Right ventricle myocardium superior (tissue), 1 donor: ENCODE measurements at regions not wholly inside any gene's neighbourhood (a gene's known extent, or its start where the extent isn't known, plus 50 kb on each side); places are given as distances from the start of the nearest gene placed in this dataset.

Experiments
- ATAC-seq: fragments of 200-7000 bp; cut with Tn5 transposase; one replicate; pipeline ENCODE4 v1.9.1; 2020; ENCODE audit warnings: mild to moderate bottlenecking; ENCODE audit not compliant: poor library complexity
- DNase-seq: peaks from one replicate; pipeline ENCODE4 v3.0.0-alpha.2; 2020
- intact Hi-C: fragments of 100-400 bp; cut with DNase I; formaldehyde crosslinking; loops from one replicate; pipeline ENCODE4 v1.11.2; 2022
- donor health status: DM: no; HTN: yes; CAD: no; lungs with severe emphysema.

DNA sequence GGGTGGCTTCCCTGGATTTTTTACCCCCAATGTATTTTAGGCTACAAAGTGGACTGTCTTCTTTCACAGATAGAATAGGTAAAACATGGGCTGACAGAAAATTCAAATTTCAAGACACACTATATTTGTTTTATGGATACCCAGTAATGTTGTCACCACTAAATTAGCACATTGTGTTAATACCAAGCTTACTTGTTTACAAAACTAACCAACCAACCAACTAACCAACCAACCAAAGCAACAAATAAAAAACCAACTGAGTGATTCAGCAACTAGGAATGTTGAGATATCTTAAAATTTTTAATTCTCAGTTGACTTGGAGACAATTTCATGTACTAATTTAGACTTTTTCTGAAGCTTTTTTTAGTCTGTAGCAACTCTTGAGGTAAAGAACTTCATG, 69.3 kb upstream of the CTSC start:
- DNase-seq (no peak), ATAC-seq (no peak)
- intact Hi-C loops: no loop called here

DNA sequence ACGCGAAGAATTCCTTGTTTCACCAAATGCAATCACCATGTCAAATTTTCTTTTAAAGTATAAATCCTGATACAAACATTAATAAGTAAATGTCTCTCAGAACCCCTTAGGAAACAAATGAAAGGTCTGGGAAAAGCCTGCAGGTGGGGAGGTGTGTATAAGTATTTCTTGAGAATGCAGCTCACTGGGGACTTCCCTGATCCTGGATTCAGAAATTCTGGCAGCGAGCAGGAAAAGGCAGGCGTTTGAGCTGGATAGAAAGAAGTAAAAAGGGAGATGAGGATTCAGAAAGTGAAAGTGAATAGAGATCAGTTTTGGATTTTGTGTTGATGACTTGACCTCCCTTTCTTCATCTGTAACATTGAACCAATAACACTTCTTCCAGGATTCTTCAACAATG, 68.3 kb upstream of the CTSC start:
- no peak for ATAC-seq
- intact Hi-C loops: no loop called here
- no peak for DNase-seq

DNA sequence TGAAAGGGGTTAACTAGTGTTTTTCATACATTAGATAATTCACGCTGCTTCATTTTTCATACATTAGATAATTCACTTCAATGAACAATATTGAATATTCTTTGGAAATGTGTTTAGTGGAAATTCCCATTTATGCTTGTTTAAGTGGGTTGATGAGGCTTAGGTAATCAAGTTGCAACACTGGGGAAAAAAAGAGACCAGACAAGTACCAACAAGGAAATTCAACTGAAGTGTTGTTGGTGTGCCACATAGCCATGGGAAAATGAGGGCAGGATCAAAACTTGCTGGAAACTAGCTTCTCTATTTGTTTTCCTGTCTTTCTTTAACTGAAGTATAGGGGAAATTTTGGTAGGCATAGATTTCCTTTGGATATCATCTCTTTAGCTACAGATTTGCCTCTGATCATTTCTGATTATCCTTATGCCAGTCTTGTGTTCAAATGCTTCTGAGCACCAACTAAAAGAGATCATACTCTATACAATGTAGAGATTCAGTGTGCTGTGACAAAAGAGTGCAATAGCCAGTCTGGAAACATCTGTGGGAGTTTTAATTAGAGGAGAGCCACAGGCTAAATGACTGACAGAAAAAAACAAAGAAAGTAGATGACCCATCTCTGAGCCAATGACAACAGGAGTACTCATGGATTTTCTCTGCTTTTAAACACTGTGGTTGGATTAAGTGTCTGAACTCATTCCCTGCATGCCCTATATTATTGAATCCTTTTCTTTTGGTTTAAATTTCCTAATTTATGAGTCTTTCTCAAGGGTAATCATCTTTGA, 67.6 kb upstream of the CTSC start:
- DNase-seq (no peak), ATAC-seq (no peak)
- intact Hi-C loops: no loop called here

DNA sequence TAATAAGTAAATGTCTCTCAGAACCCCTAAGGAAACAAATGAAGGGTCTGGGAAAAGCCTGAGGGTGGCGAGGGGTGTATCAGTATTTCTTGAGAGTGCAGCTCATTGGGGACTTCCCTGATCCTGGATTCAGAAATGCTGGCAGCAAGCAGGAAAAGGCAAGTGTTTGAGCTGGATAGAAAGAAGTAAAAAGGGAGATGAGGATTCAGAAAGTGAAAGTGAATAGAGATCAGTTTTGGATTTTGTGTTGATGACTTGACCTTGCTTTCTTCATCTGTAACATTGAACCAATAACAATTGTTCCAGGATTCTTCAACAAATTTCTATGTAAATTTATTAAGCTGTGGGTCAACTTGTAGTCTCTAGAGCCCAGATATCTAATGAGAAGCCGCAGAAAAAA, 66.9 kb upstream of the CTSC start:
- intact Hi-C loops: no loop called here
- DNase-seq (no peak), ATAC-seq (no peak)

DNA sequence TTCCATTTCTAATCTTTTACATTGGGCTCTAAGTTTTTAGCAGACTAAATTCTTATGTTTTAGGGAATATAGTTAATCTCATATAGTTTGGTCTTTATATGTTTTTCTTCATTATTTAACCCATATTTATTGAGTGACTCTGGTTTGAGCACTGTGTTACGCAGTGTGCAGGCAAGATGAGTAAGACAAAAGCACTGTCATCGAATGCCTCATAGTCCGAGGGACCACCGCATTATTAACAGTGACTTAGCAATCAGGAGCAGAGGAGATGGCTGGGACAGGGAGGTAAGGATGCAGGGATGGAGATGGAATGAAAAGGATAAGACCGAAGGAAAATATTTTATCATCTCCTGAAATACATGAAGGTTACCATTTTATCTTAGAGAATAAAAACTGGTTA, 65.2 kb upstream of the CTSC start:
- DNase-seq: no peak
- intact Hi-C loops: no loop called here
- no peak for ATAC-seq

DNA sequence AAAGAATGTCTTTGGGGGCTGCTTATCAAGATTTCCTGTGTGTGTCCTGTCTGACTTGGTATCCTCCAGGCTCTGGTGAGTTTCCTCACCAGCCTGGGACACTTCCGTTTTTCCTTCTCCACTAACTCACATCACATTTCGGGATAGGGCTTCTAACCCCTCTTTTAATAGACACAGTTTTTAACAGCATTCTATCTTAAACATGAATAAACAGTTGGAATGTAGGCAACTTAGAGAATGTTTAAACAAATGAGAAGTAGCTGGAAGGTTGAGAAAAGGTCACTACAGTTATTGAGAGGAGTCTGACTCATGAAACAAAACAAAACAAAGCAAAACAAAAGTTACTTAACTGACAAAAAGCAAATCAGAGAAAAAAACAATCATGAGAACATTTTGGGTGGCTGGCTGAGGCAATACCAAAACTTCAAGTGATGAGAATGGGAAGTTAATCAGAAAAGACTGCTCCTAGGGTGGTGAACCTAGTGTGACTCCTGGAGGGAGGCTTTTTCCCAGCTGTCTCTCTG, 64.7 kb upstream of the CTSC start:
- DNase-seq (no peak), ATAC-seq (peak; percentile 53)
- intact Hi-C loops: no loop called here

DNA sequence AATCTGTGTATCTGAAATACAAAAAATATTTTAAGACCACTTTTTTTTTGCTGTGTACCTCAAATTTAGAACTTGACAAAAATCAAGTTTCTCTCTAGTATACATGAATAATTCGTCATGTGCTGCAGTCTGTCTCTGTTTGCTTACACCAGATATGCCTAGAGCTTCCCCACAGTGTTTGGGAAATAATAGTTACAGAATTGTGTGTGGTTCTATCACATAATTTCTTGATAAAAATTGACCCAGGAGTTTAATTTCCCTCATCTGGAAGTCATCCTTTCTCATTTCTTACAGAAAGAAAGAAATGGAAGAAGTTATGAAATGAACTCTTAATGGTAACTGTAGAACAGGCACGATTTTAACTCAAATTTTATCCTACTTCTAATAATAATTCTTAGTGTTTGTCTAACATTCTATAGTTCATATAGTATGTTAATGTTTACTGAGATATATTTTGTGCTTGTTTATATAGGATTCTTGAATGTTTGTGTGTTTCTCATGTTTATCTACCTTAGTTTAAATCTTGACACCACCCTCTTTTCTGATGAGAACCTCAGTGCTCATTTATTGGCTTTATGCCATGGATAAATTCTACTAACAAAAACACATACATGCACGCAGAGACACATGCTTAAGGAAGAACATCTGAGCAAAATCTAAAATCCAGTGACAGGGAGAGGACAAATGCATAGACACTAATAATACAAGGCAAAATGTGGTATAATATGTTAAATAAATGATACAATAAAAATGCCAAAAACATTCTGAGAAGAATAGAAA, 61.4 kb upstream of the CTSC start:
- DNase-seq (no peak), ATAC-seq (no peak)
- intact Hi-C loops: no loop called here

DNA sequence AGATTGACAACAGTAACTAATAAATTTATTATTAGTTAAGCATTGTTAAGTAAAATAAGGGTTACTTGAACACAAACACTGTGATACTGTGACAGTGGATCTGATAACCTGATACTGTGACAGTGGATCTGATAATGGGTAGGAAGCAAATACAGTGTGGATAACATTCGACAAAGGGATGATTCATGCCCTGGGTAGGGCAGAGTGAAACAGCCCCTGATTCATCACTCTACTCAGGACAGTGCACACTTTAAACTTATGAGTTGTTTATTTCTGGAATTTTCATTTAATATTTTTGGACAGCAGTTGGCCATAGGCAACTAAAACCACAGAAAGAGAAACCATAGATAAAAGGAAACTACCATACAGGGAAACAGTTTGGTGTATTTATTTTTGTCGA, 60.8 kb upstream of the CTSC start:
- DNase-seq: no peak
- ATAC-seq: no peak
- intact Hi-C loops: no loop called here

DNA sequence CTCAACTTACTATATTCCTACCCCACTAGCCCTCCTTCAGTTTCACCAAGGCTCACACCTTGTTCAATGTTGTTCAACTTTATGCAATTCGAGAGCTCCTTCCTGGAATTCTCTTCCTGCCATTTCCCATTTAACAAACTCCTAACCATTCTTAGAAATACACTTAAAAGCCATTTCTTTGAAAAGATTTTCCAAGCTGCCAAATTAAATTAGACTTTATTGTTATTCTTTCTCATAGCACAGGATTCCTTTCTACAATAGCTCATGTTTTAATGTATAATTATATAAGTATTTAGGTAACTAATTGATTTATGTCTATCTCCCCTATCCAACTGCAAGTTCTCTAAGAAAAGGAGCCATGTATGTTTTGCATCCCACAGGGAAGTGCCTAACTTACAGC, 52.7 kb upstream of the CTSC start:
- DNase-seq (no peak), ATAC-seq (no peak)
- intact Hi-C loops: no loop called here

DNA sequence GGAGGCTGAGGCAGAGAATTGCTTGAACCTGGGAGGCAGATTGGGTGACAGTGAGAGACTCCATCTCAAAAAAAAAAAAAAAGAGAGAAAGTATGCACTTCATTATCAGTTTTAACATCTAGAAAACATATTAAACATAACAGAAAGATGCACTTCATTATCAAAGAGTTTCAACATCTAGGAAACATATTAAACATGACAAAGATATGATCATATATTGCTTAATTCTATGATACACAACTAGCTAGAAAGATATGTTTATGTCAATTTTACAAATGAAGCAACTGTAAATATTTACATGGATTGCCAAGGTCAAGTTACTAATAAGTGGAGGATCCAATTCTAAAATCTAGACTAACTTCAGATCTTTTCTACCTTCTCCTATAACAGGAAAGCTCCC, 50.4 kb upstream of the CTSC start:
- intact Hi-C loops: no loop called here
- no peak for ATAC-seq
- DNase-seq: no peak
